NCI-H146 treated with DMSO at 0.1 percent for 48 hours (cell line): ENCODE measurements at regions not wholly inside any gene's neighbourhood (a gene's known extent, or its start where the extent isn't known, plus 50 kb on each side); places are given as distances from the start of the nearest gene placed in this dataset.
"Not testable (repeated sequence)": the region's sequence is repeated elsewhere in the genome, so short reads cannot be mapped to it uniquely, and the experiment has no call there.

Experiments
- DNase-seq: peaks from one replicate; lab custom pipeline; 2025; ENCODE audit not compliant: unreplicated experiment; lab: John Stamatoyannopoulos, UW

DNA sequence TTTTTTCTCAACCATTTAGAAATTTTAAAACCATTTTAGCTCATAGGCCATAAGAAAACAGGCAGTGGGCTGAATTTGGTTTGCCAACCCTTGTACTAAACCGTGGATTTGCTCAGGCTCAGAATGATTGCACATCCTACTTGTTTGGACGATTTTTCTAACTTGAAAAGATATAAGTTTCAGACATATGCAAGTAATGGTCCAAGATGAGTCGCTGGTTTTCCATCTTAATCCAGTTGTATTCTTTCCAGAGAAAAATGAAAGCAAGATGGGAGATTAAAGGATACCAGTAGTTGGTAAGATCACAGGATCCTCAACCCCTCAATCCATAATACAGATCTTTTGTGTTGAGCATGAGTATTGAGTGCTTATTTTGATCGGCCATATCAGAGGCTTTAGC, 250.9 kb downstream of the TINAG start:
- no peak for DNase-seq

DNA sequence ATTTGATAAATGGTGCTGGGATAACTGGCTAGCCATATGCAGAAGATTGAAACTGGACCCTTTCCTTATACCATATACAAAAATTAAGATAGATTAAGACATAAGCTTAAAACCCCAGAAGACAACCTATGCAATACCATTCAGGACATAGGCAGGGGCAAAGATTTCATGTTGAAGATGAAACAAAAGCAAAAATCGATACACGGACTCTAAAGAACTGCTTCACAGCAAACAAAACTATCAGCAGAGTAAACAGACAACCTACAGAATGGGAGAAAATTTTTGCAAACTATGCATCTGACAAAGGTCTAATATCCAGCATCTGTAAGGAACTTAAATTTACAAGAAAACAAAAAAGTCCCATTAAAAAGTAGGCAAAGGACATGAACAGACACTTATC, 255.9 kb downstream of the TINAG start:
- not testable (repeated sequence) for DNase-seq

DNA sequence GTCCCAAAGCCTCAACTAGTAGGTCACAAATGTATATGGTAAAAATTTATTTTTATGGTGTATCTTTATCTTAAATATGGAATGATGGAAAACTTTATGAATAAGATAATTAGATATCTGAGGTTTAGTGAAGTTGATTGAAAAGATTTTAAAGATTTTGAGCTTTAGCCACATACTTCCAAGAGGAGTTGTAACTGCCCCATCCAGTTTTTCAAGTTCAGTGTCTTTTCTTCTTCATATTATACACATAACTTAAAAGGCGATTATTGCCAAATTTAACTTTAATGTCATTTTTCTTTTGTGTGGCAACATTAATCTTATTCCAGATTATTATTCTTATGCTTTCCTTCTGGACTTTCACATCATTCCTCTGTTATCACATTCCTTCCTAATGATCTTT, 266.4 kb downstream of the TINAG start:
- no peak for DNase-seq

DNA sequence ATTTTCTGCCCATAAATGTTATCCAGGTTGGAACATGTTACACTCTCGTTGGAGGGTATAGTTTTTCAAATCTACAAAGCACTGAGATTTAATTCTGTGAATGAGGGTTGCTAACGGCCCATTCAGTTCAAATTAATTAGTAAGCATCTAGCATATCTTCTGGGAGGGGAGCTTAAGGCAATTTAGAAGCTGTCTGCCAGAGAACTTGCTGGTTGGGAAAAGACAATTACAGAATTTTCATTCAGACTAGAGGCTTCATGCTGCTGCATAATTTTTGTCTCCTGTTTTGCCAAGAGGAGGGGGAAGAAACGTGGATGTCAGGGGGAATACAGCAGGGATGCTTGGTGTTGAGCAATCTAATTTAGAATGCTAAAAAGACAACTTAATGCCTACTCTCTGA, 268.3 kb upstream of the FAM83B start:
- no peak for DNase-seq

DNA sequence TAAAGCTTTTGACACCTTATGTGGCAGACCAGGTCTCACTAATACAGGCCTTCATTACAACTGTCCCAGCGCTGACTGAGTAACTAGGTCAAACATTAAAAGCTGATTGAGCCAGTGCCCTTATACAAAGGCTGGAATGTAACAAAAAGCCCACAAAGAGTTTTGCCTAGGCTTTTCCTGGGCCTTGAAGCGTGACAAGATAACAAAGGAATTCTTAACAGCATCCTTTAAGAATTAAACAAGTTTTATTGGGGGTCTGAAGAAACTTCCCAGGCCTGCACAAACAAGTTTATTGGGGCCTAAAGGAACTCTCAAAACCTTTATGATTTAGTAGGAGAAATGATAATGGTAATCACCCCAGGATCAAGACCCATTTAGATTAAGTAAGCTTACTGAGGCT, 267.6 kb upstream of the FAM83B start:
- no peak for DNase-seq

DNA sequence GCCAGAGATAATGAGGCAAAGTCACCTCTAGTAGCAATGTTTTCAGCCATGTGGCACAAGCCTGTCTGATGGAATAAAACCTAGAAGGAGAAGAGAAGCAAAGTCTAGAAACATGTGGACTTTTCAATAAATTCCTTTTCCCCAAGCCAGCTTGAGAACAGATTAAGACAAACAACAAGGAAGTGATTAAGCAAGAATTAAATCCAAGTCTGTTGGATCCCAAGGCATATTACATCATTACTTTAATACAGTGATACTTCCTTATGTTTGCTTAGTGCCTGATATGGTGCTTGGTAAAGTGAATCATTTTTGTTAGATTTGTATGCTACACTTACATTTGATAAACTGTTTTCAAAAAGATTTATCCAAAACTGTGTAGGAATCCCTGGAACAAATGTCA, 260.3 kb upstream of the FAM83B start:
- DNase-seq, result no peak

DNA sequence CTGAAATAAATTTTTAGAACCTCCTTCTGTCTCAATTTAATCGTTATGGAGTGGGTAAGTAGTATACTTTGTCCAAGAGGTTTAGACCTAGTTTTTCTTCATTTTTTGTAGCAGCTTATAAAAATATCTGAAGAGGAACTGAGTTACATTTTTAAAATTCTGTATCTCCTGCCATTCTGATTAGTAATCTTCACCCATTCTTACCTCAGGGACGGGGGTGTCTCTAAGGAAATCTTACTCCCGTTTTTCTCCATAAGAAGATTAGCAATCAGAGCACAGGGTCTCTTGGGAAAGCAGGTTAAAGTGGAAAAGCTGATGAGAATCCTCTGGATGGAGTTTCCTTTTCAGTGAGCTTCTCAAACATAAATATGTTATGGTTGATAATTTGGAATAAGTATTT, 259.3 kb upstream of the FAM83B start:
- no peak for DNase-seq

DNA sequence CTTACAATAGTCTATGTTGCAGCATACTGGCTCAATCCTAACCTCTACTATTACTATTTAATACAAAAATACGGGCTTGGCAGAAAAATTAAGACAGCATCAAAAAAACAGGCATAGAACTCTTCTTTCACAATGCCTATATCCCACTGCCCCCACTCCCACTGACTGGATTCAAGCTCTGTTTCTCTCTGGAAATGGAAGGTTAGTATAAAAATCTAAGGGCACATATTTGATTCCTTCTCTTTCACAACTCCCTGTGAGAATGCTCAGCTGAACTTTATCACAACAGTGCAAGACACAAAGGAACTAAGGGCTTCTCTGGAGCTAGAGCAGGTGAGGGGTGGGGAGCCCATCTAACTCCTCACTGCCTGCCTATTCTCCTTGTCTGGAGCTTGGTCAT, 258.4 kb upstream of the FAM83B start:
- DNase-seq, result no peak

DNA sequence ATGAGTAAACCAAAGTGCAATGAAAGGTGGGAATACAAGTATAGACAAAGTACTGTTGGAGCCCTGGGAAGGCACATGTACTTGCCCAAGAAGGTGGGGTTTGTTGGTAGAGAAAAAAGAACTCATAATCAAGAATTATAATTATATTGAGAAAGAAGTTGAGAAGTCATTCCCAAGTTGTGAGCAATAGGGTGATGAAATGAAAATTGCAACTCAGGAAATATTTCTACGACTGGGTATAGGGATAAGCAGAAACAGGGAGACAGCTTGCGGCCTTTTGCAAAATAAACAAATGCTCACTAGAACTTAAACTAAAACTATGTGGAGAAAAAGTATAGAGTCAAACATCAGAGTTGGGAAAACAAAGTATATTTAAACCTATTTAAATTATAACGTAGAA, 250.7 kb upstream of the FAM83B start:
- no peak for DNase-seq

DNA sequence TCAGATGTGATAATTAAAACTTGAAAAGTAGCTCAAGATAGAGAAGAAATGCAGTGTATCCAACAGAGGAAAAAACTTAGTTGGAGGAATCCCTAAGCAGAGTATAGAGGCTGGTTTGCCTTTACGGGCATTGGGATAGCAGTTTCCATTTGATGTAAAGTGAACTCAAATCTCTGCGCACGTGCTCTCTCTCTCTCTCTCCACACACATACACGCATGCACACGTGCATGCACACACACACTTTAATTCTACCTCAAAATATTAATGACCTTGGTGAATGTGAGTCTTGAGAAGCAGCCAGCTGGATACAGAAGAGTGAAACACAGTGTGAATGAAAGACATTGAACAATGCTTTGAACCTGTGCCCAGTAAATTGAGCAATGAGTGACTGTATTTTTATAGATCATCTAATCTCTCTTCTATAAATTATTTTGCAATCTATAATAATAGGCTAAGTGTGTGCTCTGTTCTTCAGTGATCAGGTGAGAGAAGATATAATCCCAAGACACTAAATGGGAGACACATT, 247.7 kb upstream of the FAM83B start:
- DNase-seq, result no peak

DNA sequence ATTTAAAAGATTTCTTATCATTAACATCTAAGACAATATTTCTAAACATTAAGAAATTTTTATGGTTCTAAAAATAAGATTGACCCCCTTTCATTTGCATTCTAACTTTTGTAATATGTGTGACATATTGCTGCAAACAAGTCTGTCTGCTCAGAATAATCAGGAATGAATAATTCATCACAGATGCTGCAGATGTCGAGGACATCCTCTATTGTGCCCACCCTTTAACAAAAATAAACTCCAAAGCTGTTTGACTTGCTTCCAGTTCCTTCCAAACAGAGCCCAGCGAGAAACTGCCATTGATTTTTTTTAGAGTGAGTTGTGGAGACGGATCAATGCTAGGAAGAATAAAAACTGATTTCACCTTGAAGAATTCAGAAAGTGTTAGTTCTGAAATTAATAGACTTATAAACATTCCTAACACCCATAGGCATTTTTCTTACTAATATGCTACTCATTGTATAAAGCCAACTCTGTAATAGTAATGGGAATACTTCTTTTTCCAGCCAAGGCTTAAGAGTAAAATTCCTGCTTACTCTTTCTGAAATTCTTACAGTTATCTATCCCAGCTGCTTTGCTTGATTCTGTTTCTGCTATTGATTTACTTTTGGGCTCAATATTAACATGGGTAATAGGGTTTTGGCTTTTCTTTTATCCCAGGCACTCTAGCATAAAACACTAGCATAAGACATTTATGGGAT, 244.8 kb upstream of the FAM83B start:
- DNase-seq, result no peak

DNA sequence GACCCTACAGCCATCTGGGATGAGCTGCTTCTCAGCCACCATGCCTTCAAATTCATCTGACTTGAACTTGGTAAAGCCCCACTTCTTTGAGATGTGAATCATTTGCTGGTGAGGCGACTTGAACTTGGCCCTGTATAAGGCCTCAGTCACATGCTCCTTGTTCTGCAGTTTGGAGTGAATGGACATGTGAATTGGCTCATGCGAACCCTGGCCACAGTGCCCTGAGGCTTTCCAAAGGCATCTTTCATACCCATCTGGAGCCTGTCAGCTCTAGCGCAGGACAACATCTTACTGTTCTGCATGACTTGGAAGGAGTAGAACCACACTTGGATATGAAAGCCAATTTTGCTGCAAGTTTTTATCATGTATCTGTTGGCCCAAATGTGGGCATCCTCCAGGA, 244.0 kb upstream of the FAM83B start:
- DNase-seq, result no peak

DNA sequence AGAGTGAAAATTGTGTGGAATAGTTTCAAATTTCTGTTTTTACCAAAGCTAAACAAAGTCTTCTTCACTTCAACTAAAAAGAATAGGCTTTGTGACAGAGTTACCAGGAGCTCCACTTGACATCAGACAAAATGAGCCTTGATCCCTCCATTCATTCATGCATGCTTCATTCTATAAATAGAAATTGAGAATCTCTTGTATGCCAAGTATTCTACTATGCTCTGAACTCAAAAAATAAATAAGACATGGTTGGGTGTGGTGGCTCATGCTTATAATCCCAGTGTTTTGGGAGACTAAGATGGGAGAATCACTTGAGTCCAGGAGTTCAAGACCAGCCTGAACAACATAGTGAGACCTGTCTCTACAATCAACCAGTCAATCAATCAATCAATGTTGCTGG, 236.6 kb upstream of the FAM83B start:
- no peak for DNase-seq

DNA sequence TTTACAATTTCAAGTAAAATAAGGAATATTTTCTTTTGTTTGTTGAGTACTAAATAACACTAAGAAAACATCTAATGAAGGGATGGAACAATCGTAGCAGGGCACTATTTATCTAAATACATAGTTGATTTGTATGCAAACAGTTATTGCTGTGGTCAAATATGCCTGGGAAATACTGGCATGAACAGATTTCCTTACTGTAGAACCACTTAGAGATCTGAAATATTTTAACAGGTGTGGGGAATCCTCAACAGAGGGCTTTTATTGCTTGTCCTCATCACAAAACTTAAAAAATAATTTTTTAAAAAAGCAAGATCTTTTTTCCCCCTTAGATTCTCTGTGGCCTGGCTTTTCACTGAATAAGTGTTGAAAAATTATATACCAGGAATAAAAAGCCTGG, 233.0 kb upstream of the FAM83B start:
- no peak for DNase-seq

DNA sequence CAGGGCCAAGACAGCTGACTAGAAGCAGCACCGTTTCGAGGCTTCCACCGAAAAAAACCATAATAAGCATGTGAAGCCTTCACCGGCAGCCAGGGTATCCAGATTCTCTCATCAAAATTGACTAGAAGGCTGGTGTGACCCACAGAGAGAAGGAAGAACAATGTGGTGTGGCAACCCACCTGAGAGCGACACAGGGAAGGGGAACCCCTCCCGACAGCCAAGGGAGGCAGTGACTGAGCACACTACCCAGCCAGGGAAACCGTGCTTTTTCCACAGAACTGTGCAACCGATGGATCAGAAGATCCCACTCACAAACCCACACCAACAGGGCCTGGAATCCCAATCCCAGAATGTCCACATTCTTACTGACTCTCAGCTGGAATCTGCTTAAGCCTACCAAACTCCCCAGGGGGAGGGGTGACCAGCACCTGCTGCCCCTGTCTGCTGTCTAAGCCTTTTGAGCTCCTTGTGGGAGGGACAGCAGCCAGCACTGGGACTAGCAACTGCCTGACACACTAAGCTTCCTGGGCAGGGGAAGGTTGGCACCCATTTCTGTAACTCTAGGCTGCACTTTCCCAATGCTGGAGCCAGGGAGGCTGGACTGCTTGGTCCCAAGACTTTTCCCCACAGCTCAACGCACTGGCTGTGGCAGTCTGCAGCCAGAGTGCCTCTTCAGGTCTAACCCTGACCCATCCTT, 231.9 kb upstream of the FAM83B start:
- DNase-seq, result no peak

DNA sequence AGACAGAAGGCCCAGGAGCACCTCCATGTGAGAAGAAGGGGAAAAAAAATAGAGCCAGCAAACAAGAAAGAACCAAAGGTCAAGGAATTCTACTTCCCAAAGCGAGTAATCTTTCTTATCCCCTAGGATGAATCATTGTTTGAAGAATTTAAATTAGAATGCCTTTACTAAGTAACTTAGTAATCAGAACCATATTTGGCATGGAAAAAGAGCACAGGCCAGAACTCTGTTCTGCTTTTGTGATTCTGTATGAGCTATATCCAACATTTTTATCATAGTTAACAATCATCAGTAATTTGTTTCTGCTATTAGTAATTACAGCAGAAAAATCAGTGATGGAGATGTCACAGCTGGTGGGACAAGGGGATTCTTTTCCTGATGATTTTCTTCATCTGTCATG, 228.8 kb upstream of the FAM83B start:
- DNase-seq, result no peak

DNA sequence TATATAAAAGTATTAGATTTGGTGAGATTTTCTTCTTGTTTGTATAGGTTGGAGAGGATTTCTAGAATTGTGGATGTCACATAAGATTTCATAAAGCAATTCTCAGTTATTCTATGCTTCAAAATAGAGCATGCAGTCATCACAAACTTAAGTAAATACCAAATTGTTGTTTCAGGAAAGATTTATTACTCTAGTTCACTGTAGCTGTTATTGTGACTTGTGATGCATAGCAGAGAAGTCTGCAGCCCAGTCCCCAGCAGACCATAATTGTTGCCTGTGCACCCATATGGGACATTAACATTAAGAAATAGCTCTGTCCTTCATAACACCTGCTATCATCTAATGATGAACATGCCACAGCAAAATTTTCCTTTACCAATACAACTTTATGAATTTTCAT, 228.0 kb upstream of the FAM83B start:
- no peak for DNase-seq

DNA sequence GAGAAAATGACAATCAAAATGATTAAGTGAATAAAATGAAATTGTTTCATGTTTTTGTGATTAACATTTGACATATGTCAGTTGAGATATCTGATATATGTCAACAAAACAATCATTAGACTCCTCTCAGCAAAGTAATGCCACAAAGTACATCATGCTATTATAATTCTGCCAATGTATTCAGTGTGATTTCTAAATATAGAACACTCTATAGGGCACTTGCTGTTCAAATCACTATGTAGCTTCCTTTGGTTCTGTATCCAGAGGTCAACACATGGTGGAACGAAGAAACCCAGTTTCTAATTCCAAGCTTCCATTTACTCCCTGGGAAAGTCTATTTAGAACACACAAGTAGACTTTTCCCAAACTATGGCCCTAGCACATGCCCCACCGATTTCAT, 227.5 kb upstream of the FAM83B start:
- DNase-seq, result no peak

DNA sequence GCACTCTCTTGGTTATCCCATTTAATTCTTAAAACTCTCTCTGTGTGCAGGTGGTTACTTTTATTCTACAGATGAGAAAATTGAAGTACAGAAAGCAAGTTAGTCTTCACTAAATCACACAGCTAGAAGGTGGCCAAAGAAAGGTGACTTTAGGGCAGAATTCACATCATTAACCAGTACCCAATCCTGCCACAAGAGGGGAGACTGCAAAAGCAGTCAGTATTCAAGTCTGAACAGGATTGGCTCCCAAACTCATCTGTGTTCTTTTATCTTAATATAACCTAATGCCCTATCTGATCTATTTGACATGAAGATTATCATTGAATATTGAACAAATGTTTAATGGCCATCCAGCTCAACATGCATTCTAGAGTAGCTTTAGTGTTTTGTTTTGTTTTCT, 225.3 kb upstream of the FAM83B start:
- no peak for DNase-seq

DNA sequence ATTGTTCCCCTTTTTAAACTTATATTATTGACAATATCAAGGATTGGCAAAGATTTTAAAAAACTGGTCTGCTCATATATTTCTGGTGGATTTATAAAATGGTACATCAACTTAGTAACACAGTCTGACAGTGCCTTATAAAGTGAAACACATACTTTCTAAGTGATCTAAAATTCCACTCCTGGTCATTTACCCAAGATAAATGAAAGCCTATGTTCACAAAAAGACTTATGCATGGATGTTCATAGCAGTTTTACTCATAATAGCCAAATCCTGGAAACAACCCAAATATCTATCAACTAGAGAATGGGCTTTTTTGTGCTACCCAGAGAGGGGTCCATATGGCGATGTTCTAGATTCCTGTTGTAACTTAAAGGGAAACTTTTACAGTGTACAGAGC, 222.4 kb upstream of the FAM83B start:
- no peak for DNase-seq

DNA sequence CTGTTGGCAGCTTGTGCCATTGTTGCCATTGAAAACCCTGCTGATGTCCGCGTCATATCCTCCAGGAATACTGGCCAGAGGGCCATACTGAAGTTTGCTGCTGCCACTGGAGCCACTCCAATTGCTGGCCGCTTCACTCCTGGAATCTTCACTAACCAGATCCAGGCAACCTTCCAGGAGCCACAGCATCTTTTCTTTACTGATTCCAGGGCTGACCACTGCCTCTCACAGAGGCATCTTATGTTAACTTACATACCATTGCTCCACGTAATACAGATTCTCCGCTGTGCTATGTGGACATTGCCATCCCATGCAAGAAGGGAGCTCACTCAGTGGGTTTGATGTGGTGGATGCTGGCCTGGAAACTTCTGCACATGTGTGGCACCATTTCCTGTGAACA, 221.8 kb upstream of the FAM83B start:
- DNase-seq, result no peak

DNA sequence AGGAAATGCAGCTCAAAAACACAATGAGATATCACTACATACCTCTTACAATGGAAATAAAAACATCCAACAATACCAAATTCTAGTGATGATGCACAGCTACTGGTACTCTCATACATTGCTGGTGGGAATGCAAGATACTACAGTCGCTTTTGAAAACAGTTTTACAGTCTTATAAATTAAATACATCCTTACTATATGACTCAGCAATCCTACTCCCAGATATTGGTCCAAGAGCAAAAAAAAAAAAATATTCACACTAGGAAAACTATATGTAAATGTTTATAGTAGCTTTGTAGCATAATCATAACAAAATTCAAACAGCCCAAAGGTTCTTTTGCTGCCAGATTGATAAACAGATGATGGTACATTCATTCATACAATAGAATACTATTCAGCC, 217.4 kb upstream of the FAM83B start:
- no peak for DNase-seq
